HG03439 (cell line): ENCODE measurements at regions not wholly inside any gene's neighbourhood (a gene's known extent, or its start where the extent isn't known, plus 50 kb on each side); places are given as distances from the start of the nearest gene placed in this dataset.
"Not testable (repeated sequence)": the region's sequence is repeated elsewhere in the genome, so short reads cannot be mapped to it uniquely, and the experiment has no call there.

Experiments
- ATAC-seq: cut with Tn5 transposase; IDR thresholded peaks from one replicate; pipeline ENCODE4 v1.9.1; 2021; ENCODE audit warnings: mild to moderate bottlenecking, moderate library complexity; ENCODE audit not compliant: unreplicated experiment

DNA sequence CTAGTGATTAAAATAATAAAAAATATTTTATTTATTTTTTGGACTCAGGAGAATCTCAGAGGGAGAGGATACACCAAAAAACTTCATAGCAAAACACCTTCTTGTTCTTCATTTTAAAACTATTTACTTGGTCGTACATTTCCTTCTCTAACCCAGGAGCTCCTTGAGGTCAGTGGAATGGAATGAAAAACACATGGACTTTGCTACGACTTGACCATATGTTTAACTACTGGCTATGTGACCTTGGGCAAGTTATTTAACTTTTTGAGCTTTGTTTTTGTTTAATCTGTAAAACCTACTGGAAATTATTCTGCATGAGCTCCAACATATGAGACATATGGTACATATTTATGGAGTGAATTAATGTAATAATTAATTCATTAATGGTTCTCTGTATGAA is 1005.5 kb upstream of the CITED2 start:
- no peak for ATAC-seq

- no peak for ATAC-seq
Measured at GRCh38 chr6:140376209-140376608, 1001.8 kb upstream of the CITED2 start.

GRCh38 chr6:140373728-140374127 is 999.3 kb upstream of the CITED2 start:
- not testable (repeated sequence) for ATAC-seq

GRCh38 chr6:140372064-140372463 is 997.6 kb upstream of the CITED2 start:
- ATAC-seq = no peak

- no peak for ATAC-seq
Measured at GRCh38 chr6:140370976-140371870, 996.8 kb upstream of the CITED2 start.

- no peak for ATAC-seq
Measured at GRCh38 chr6:140370441-140370840, 996.0 kb upstream of the CITED2 start.

- ATAC-seq = no peak
Measured at GRCh38 chr6:140366991-140367390, 992.5 kb upstream of the CITED2 start.

- no peak for ATAC-seq
Measured at GRCh38 chr6:140364916-140365315, 990.5 kb upstream of the CITED2 start.

DNA sequence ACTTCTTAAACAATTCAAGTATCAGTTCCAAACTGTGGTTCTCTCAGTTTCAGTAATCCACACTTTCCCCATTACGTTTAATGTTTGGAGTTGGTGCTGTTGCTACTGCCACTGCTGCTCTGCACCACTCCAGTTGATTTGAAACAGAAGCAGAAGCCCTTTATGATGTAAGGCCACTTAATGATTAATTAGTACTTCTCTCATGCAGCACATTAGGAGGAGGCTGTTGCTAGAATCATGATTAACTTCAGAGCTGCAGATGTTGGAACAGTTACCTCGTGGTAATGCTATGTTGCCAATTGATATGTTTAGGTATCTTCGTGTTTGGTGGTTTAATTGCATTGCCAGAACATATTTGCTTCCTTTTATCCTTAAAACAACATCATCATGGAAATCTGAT is 986.2 kb upstream of the CITED2 start:
- ATAC-seq = no peak

DNA sequence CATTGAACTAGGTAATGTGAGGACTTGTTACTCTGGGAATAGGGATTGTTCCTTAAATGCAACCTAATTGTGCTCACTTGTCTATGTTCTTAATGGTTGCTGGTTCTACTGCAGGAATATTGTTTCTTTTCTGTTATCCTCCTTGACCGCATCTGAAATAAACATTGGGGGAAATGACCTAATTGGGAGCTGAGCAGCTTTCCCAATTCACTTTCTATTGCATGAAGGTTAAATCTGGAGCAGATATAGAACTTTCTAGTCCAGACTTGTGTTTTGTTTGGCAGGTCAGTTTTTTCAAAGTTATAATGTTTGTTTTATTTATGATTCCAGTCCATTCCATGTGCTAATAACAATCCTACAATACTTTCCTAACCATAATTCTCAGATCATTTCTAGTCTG is 981.0 kb upstream of the CITED2 start:
- no peak for ATAC-seq

DNA sequence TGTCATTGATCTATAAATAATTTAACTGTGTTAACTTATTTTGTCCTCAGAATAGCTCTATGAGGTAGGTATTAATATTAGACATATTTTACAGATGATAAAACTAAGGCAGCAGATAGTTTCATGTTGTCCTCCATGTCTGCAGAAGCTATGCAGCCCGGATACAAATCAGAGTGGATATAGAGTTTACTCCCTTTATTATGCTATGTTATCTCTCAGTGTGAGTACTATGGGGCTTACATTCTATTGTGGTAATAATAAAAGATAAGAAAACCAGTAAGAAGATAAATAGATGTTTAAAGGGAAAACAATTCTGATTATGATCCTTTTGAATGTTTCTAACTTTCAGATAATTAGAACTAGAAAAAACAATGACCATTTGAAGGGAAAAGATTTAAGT is 979.8 kb upstream of the CITED2 start:
- ATAC-seq = no peak

GRCh38 chr6:140353536-140353935 is 979.1 kb upstream of the CITED2 start:
- no peak for ATAC-seq

GRCh38 chr6:140346428-140346827 is 972.0 kb upstream of the CITED2 start:
- ATAC-seq = no peak

- ATAC-seq = no peak
Measured at GRCh38 chr6:140345935-140346334, 971.5 kb upstream of the CITED2 start.

DNA sequence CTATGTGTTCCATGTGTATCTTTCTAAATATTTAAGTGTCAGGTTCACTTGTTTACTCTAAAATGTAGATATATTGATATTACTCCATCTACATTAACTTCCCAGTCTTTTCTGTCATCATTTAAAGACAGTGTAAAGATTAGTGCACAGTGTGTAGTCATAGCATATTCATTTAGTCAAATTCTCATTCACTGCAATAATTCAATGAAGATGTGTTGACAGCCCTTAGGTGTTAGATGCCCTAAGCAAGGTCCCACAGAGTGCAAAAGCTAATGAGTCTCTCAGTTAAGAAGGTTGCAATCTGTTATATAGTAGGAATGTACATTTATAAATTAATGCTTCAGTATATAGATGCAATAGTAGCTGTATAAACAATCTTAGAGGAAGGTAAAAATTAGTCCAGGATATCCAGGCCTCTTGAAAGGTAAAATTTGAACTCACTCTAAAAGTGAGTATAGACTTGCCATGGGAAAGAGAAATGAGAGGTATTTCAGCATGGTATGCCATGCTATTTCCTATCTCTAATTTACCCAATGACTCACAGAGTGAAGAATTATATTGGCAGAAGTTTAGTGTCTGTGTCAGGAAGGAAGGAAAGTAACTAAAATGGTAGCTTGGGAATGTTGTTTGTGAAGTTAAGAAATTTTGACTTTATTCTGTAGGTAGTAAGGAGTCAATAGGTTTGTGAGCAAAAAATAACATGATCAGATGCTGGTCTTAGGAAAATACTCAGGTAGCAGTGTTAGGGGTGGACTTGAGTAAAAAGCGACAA is 969.9 kb upstream of the CITED2 start:
- no peak for ATAC-seq

GRCh38 chr6:140343128-140343527 is 968.7 kb upstream of the CITED2 start:
- ATAC-seq = no peak

DNA sequence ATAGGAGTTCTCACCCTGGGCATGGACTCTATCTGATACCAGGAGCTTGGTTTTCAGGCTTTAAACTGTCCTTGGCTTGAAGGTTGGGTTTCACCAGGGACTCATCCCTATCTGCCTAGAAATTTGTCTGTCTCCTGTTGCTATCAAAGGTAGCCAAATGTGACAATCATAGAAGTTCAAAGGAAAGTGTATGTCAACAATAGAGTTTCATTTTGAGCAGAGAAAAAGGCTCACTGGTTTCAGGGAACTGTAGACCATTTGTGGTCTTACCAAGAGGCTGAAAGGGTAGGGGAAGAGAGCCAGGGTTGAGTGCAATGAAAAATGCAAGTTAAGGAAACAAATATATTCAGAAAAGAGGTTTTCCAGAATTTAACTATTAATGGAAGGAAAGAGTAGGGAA is 966.8 kb upstream of the CITED2 start:
- ATAC-seq = no peak

- ATAC-seq = no peak
Measured at GRCh38 chr6:140340795-140341194, 966.3 kb upstream of the CITED2 start.

DNA sequence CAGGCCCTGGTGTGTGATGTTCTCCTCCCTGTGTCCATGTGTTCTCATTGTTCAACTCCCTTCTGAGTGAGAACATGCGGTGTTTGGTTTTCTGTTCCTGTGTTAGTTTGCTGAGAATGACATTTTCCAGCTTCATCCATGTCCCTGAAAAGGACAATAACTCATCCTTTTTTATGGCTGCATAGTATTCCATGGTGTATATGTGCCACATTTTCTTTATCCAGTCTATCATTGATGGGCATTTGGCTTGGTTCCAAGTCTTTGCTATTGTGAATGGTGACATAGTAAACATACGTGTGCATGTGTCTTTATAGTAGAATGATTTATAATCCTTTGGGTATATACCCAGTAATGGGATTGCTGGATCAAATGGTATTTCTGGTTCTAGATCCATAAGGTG is 964.6 kb upstream of the CITED2 start:
- not testable (repeated sequence) for ATAC-seq

- no peak for ATAC-seq
Measured at GRCh38 chr6:140321891-140322290, 947.4 kb upstream of the CITED2 start.

DNA sequence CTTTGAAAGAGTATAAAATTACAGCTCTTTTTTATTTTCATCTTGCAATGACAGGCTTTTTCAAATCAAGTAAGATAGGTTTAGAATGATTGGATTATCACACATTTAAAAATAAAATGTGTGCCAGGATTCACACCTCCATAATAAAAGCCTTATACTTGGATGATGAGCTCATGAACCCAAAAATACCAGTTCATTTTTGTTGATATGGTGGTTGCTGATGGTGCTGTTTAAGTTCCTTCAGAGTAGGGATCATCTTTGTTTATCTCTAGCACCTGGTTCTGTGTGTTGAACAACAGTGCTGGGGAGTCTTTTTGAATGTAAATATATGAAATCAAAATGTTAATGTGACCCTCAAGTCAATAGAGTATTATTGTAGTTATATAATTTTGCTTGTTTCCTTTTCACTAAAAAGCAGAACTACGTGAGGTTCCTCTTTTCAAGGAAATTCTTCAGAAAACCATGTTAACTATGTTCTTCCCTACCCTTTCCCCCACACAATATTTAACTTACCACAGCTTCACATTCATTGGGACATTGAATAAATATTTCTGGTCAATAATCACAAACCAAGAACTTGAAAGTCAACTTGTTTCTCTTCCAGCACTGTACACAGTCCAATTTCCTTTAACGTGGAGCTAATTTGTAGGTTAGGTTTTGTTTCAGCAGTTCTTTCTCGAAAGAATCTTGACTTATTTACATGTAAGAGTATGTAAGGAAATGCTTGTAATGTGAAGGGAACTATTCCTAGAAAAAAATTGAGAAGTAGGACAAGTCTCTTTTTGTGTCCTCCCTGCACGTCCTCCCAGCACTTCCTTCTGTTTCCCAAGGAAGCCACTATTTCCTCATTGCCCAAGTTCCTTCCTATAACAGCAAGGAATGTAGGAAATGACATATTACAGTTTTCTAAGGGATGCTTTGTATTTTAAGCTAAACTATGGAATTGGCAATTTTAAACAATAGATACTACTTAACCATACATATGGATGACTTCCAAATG is 945.9 kb upstream of the CITED2 start:
- ATAC-seq = no peak
